PC-3 (cell line): ENCODE measurements at regions not wholly inside any gene's neighbourhood (a gene's known extent, or its start where the extent isn't known, plus 50 kb on each side); places are given as distances from the start of the nearest gene placed in this dataset.

Experiments used
- ATAC-seq: fragments of 200-7000 bp; cut with Tn5 transposase; 2 replicates; pipeline ENCODE4 v1.9.1; 2020; ENCODE audit warnings: mild to moderate bottlenecking, moderate library complexity
- BruUV-seq: library from RNA; stranded (reverse); fragments of 400-500 nt; replicated peaks from 2 replicates; lab custom pipeline; 2021; lab: Mats Ljungman, UMichigan
- CTCF ChIA-PET: fragments of 300-600 bp; sonication (Branson Sonifier 250); formaldehyde crosslinking; loops from one replicate; lab custom pipeline; 2022; ENCODE audit warnings: antibody characterized with exemption; lab: Charles Lee
- POLR2A ChIA-PET: fragments of 300-600 bp; sonication (Branson Sonifier 250); formaldehyde crosslinking; loops from one replicate; lab custom pipeline; 2022; ENCODE audit warnings: antibody characterized with exemption; ENCODE audit not compliant: unreplicated experiment; lab: Charles Lee
- DNase-seq: peaks from one replicate; pipeline ENCODE4 v3.0.0-alpha.2; 2015
- H2AFZ ChIP-seq: fragments of 300-600 bp; sonication (generic); 2 replicates; pipeline ENCODE4 v1.6.0; 2016; ENCODE audit warnings: antibody characterized with exemption, low read length
- H3F3A ChIP-seq: fragments of 300-600 bp; sonication (generic); one replicate; pipeline ENCODE4 v1.6.0; 2017; ENCODE audit warnings: antibody characterized with exemption, low read length, control low read depth, mild to moderate bottlenecking; ENCODE audit not compliant: unreplicated experiment
- H3K27ac ChIP-seq: fragments of 300-600 bp; sonication (generic); 2 replicates; pipeline ENCODE4 v1.5.1; 2016; ENCODE audit warnings: mild to moderate bottlenecking, low read length
- H3K27me3 ChIP-seq: fragments of 300-600 bp; sonication (generic); 2 replicates; pipeline ENCODE4 v1.6.1; 2016; ENCODE audit warnings: low read length, mixed read lengths
- H3K36me3 ChIP-seq: fragments of 300-600 bp; sonication (generic); 2 replicates; pipeline ENCODE4 v1.6.1; 2016; ENCODE audit warnings: low read depth, mixed run types, low read length, mixed read lengths
- H3K4me1 ChIP-seq: fragments of 300-600 bp; sonication (generic); 2 replicates; pipeline ENCODE4 v1.5.1; 2016; ENCODE audit warnings: low read length; ENCODE audit not compliant: insufficient read depth
- H3K4me2 ChIP-seq: fragments of 300-600 bp; sonication (generic); 2 replicates; pipeline ENCODE4 v1.6.0; 2016; ENCODE audit warnings: low read length
- H3K4me3 ChIP-seq: fragments of 300-600 bp; sonication (generic); 2 replicates; pipeline ENCODE4 v1.5.1; 2016; ENCODE audit warnings: mild to moderate bottlenecking, low read length, mixed read lengths
- H3K79me2 ChIP-seq: fragments of 300-600 bp; sonication (generic); 2 replicates; pipeline ENCODE4 v1.6.1; 2017; ENCODE audit warnings: low read length, mixed read lengths
- H3K9ac ChIP-seq: fragments of 300-600 bp; sonication (generic); 2 replicates; pipeline ENCODE4 v1.6.0; 2016; ENCODE audit warnings: mild to moderate bottlenecking, low read length
- H3K9me2 ChIP-seq: fragments of 300-600 bp; sonication (generic); replicated peaks from 2 replicates; pipeline ENCODE4 v1.6.1; 2016; ENCODE audit warnings: mixed run types, low read length, mixed read lengths
- H3K9me3 ChIP-seq: fragments of 300-600 bp; sonication (generic); 2 replicates; pipeline ENCODE4 v1.6.1; 2016; ENCODE audit warnings: low read length, mixed read lengths
- H4K20me1 ChIP-seq: fragments of 300-600 bp; sonication (generic); 2 replicates; pipeline ENCODE4 v1.6.1; 2016; ENCODE audit warnings: low read length, mixed read lengths
- CTCF ChIP-seq: fragments of 300-600 bp; sonication (generic); conservative IDR thresholded peaks from 2 replicates; pipeline ENCODE4 v1.5.1; 2017; ENCODE audit warnings: antibody characterized with exemption, low read depth, mild to moderate bottlenecking, low read length
- EZH2 ChIP-seq: fragments of 300-600 bp; sonication (generic); IDR thresholded peaks from one replicate; pipeline ENCODE4 v1.6.1; 2017; ENCODE audit warnings: antibody characterized with exemption, mild to moderate bottlenecking, low read length; ENCODE audit not compliant: unreplicated experiment
- EZH2phosphoT487 ChIP-seq: fragments of 300-600 bp; sonication (generic); IDR thresholded peaks from 2 replicates; pipeline ENCODE4 v1.6.1; 2018; ENCODE audit warnings: mild to moderate bottlenecking, antibody characterized with exemption, low read length, borderline replicate concordance
- intact Hi-C: fragments of 100-400 bp; cut with micrococcal nuclease; formaldehyde crosslinking; loops from 2 replicates; pipeline ENCODE4 v1.9.0; 2023

- no peak overlapping the region for H3K4me2 ChIP-seq
- no peaks in the 10 kb centered on the region for H4K20me1 ChIP-seq
- no peak for ATAC-seq
- H3K4me3 ChIP-seq = no peak overlapping the region
- intact Hi-C loops = no loop called here
- no peak overlapping the region for H2AFZ ChIP-seq
- no peak for TF ChIP-seq CTCF
- no peak for TF ChIP-seq EZH2phosphoT487
- TF ChIP-seq EZH2 = no peak
- no peak overlapping the region for H3K27ac ChIP-seq
- H3K36me3 ChIP-seq = no peaks in the 10 kb centered on the region
- no peaks in the 10 kb centered on the region for H3K79me2 ChIP-seq
- H3F3A ChIP-seq = no peaks in the 10 kb centered on the region
- H3K9me3 ChIP-seq = no peaks in the 10 kb centered on the region
- H3K9ac ChIP-seq = no peak overlapping the region
- ChIA-PET POLR2A (no interaction called here), CTCF (no interaction called here)
- no TSS peak for BruUV-seq
- H3K9me2 ChIP-seq = no peaks in the 10 kb centered on the region
- no peaks in the 10 kb centered on the region for H3K4me1 ChIP-seq
- H3K27me3 ChIP-seq = no peaks in the 10 kb centered on the region
- no peak for DNase-seq
Measured at GRCh38 chr13:26473571-26474230, 83.8 kb upstream of the WASF3 start.

- H3K9me2 ChIP-seq = no peaks in the 10 kb centered on the region
- no peak overlapping the region for H3K4me3 ChIP-seq
- no peaks in the 10 kb centered on the region for H3K36me3 ChIP-seq
- TF ChIP-seq EZH2 (no peak), EZH2phosphoT487 (no peak), CTCF (no peak)
- ChIA-PET CTCF (no interaction called here), POLR2A (no interaction called here)
- H3K79me2 ChIP-seq = no peaks in the 10 kb centered on the region
- no TSS peak for BruUV-seq
- H3K9ac ChIP-seq = no peak overlapping the region
- intact Hi-C loops = no loop called here
- no peak overlapping the region for H2AFZ ChIP-seq
- H3F3A ChIP-seq = no peaks in the 10 kb centered on the region
- no peaks in the 10 kb centered on the region for H3K27me3 ChIP-seq
- H3K9me3 ChIP-seq = no peaks in the 10 kb centered on the region
- no peak for DNase-seq
- H3K4me2 ChIP-seq = no peak overlapping the region
- no peaks in the 10 kb centered on the region for H3K4me1 ChIP-seq
- no peaks in the 10 kb centered on the region for H4K20me1 ChIP-seq
- H3K27ac ChIP-seq = no peak overlapping the region
- no peak for ATAC-seq
Measured at GRCh38 chr13:26474286-26474685, 83.2 kb upstream of the WASF3 start.
